Bronchial epithelial cell (primary cell): ENCODE measurements at regions not wholly inside any gene's neighbourhood (a gene's known extent, or its start where the extent isn't known, plus 50 kb on each side); places are given as distances from the start of the nearest gene placed in this dataset.

Experiments used
- DNase-seq: peaks from one replicate; pipeline ENCODE4 v3.0.0-alpha.2; 2010; ENCODE audit warnings: low read depth
- FAIRE-seq: peaks from 2 replicates; lab custom pipeline; 2011; peaks lifted over from hg19 to GRCh38; lab: Jason Lieb, UNC
- H3K27me3 ChIP-seq: 2 replicates; pipeline ENCODE4 v1.5.1; 2011; ENCODE audit warnings: low read length; ENCODE audit not compliant: control insufficient read depth, insufficient read depth
- H3K36me3 ChIP-seq: 2 replicates; pipeline ENCODE4 v1.5.1; 2011; ENCODE audit warnings: low read length; ENCODE audit not compliant: control insufficient read depth, insufficient read depth
- H3K4me3 ChIP-seq: 2 replicates; pipeline ENCODE4 v1.5.1; 2011; ENCODE audit warnings: mild to moderate bottlenecking, low read depth, low read length, control low read depth
- CTCF ChIP-seq: IDR thresholded peaks from 2 replicates; pipeline ENCODE4 v1.5.1; 2011; ENCODE audit warnings: mild to moderate bottlenecking, moderate library complexity, low read length, control low read depth, inconsistent platforms; ENCODE audit not compliant: insufficient read depth, severe bottlenecking

GRCh38 chr11:96925862-96926261 is 536.0 kb downstream of the JRKL start:
- no peak for TF ChIP-seq CTCF
- no peaks in the 10 kb centered on the region for H3K27me3 ChIP-seq
- no peak for FAIRE-seq
- H3K36me3 ChIP-seq: no peaks in the 10 kb centered on the region
- H3K4me3 ChIP-seq: no peak overlapping the region
- DNase-seq: no peak

GRCh38 chr11:96940227-96940626 is 550.4 kb downstream of the JRKL start:
- DNase-seq: no peak
- no peak for TF ChIP-seq CTCF
- Histone ChIP-seq H3K36me3 (no peaks in the 10 kb centered on the region), H3K27me3 (no peaks in the 10 kb centered on the region), H3K4me3 (no peak overlapping the region)
- FAIRE-seq: no peak

GRCh38 chr11:96942855-96943254 is 553.0 kb downstream of the JRKL start:
- FAIRE-seq (no peak), DNase-seq (no peak)
- TF ChIP-seq CTCF: no peak

GRCh38 chr11:96943970-96944369 is 554.2 kb downstream of the JRKL start:
- Histone ChIP-seq H3K27me3 (no peaks in the 10 kb centered on the region), H3K4me3 (no peak overlapping the region), H3K36me3 (no peaks in the 10 kb centered on the region)
- DNase-seq (no peak), FAIRE-seq (no peak)
- no peak for TF ChIP-seq CTCF

More at GRCh38 chr11:96942855-96943254, 553.0 kb downstream of the JRKL start:
- no peaks in the 10 kb centered on the region for H3K27me3 ChIP-seq
- H3K4me3 ChIP-seq: no peak overlapping the region
- H3K36me3 ChIP-seq: no peaks in the 10 kb centered on the region

GRCh38 chr11:96948066-96948465 is 558.3 kb downstream of the JRKL start:
- Histone ChIP-seq H3K4me3 (no peak overlapping the region), H3K36me3 (no peaks in the 10 kb centered on the region), H3K27me3 (no peaks in the 10 kb centered on the region)
- no peak for FAIRE-seq
- DNase-seq: no peak
- no peak for TF ChIP-seq CTCF

GRCh38 chr11:96949464-96949863 is 559.7 kb downstream of the JRKL start:
- FAIRE-seq: no peak
- H3K4me3 ChIP-seq: no peak overlapping the region

More at GRCh38 chr11:96949464-96949863, 559.7 kb downstream of the JRKL start:
- DNase-seq: no peak
- Histone ChIP-seq H3K27me3 (no peaks in the 10 kb centered on the region), H3K36me3 (no peaks in the 10 kb centered on the region)
- TF ChIP-seq CTCF: no peak
